HuH-7 (cell line): ENCODE measurements at regions not wholly inside any gene's neighbourhood (a gene's known extent, or its start where the extent isn't known, plus 50 kb on each side); places are given as distances from the start of the nearest gene placed in this dataset.
A peak's percentile ranks its signal among the peaks of the same experiment; 100 is the strongest.

ENCODE experiments used
- DNase-seq: peaks from one replicate; pipeline ENCODE4 v3.0.0; 2011; ENCODE audit warnings: low spot score

DNA sequence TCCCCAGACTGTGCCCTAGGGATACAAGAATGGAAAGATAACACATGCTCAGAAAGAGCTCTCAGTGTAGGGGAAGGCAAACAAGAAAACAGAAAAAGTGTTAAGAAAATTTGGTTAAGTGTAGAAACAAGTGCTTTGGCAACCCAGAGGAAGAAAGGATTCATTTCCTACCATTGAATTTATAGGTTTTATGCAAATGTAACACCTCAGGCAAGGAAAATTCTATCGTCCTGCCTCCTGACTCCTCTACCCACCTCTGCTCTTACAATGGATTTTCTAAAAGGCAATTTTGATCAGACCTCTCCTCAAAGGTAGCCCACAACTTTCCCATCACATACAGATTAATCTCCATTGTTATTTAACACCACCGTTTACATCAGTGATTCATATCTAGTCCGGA is 298.7 kb downstream of the RFC3 start:
- DNase-seq = no peak

DNA sequence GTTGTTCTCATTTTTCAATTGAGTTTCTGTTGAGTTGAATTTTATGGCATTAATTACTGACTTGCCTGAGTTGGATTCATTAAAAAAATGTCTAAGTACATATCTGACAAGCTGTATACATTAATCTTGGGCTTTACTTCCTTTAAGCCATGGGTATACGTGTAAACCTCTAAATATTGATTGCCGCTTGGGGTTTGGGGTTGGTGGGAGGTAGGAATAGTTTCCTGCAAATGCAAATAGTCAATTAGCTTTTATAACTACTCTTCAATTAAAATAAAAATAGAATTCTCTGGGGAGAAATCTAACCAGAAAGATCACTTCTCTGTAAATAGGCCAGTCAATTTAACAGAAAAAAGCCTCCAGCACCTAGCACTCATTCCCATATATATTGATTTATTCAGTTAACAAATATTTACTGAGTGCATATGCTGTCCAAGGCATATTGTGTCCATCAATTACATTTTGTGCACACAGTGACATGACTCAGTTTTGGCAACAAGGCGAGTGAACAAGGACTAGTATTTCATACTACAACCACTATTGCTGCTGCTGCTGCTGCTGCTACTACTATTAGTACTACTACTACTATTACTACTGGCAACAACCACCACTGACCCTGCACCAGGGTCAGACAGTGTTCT is 306.8 kb downstream of the RFC3 start:
- peak; percentile 16 for DNase-seq

DNA sequence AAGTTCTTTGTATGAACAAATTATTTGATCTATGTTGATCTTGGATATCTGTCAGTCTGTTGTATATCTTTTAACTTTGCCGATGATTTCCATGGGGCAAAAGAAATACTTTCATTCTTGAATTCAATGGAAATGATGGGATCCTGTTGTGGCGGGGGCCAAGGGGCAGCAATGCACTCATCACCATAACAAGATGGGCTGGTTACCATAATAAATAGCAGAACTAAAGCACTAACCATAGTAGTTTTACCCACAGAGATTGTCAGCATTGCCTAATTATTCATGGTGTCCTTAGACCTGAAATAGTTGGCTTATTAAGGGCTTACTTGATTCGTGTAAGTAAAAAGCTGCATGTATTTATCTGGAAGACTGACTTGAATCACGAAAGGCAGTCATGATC is 309.6 kb downstream of the RFC3 start:
- DNase-seq = no peak

DNA sequence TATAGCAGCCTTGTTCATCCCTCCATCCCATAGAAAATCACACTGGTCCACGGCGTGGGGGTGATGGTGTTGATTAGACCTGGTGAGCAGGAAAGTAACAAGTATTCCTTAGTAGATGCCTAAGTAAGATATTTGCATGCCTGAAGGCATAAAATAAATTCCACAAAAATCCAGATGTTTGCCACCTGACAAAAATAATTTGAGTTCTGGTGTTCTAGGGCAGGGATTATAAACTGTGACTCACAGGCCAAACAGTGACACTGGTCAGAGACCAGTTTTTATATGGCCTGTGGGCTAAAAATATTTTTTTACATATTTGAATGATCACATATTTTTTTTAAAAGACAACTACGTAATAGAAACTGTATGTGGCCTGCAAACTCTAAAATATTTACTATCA is 310.7 kb downstream of the RFC3 start:
- DNase-seq = no peak

DNA sequence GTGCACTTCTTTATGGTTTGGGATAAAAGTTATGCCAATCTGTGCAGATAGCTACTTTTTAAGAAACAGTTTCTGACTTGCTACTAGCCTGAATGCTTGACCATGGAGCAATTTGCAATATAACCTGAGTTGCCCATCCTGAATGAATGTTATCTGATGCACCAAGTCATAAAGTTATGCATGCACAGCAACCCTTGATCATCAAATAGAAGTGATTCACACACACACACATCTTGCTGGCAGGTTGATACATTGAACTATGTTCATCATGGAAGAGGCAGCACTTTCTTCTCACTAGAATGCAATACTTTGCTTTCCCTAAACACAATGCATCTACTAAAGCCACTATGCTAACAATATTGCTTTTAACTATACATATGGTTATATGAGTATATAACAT is 311.5 kb downstream of the RFC3 start:
- DNase-seq = no peak

DNA sequence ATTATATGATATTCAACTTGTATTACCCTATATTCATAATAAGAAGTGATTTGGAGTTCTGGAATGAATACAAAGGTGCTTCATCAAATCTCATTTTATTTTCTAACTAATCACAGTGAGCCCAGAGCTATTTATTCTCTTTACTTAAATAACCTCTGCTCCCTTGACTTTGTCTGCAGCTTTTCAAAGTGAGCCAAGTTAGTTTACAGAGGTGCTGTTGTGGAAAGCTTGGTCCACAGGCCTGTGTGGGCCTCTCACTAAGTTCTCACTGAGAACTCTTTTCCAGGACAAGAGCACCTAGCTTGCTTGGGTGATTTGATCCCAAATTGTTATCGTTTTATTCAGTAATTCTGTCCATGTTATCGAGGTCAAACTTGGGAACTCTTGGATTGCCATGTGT is 319.3 kb downstream of the RFC3 start:
- DNase-seq = no peak

DNA sequence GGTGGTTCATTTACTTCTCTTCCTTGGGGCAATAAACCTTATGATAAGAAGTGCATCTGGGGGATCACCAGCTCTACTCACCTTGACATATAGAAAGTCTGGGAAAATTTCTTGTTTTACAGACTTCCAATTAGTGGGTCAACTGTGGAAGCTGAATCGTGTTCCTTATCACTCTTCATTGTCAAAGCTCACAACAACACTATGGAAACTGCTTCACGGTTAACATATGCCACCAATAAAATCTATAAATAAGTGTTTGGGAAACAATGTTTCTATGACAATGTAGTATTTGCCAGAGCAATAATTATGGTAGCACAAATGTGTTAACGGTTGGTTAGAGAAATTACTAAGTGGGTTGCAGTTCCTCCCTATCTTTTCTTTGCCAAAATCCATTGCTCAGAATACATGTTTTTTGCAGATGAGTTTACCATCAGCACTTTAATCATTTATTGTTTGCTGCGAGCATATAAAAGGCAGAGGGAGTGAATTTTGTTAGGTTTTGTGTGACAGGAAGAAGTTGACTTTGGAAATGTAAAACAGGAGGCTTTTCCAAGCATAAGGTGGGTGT is 321.8 kb downstream of the RFC3 start:
- no peak for DNase-seq

DNA sequence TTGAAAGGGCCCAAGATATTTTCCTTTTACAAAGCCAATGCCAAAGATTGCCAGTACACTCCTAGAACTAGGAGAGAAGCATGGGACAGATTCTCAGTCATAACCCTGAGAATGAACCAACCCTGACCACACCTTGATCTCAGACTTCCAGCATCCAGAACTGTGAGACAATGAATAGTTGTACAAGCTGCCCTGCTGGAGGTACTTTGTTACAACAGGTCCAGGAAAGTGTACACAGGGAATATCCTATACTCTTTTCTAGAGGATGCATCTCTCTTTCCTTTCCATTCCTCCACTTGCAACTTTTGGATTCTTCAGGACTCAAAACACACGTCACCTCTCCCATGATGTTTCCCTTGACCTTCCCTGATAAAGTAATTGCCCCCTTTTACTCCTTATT is 325.7 kb downstream of the RFC3 start:
- DNase-seq = no peak

DNA sequence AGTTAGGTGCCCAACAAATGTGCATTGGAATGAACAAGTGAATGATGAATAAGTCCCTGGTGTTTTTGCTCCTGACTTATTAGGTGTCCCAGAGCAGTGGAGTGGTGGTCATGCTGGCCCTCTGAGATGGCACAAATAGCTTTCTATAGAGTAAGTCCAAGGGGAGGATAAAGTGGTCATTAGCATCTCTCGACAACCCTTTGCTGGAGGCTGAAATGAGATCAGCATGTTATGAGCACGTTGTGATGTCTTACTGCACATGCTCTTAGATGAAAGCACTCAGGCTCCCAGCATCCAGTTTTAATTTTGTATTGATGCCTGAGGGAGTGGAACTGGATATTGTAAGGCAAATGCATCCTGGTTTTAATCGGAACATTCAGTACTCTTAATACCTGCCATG is 326.2 kb downstream of the RFC3 start:
- no peak for DNase-seq

DNA sequence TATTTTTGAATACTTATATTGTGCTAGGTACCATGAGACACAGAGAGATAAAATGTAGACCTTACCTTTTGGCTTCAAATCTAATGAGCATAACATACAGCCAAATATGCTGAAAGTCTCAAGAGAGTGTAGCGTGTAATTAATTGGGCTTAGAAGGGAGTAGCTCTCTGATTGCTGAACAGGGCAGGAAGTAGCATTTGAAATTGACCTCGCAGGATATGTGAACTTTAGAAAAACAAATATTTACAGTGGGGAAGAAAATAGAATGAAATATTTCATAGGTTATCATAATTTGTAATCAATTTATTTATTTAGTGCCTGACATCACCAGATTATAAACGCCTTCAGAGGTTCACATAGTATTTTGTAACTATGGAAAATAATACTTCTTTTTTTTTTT is 327.1 kb downstream of the RFC3 start:
- no peak for DNase-seq

DNA sequence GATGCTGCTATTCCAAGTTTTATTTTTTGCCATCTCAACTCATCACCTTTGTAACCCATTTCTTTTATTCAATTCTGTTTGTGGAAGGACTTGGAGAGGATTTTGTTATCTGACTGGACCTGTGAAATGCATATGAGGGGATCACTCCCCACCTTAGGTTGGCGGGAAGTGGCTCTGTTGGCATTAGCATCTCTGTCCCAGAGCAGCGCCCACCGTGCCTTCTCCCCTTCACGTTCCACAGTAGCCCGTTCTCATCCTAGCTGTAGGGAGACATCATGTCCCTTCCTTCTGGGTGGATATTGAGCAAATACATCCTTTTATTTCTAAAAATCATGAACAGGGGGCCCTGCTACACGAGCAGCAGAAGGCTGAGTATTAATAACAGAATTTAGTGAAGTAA is 330.4 kb downstream of the RFC3 start:
- DNase-seq = no peak

DNA sequence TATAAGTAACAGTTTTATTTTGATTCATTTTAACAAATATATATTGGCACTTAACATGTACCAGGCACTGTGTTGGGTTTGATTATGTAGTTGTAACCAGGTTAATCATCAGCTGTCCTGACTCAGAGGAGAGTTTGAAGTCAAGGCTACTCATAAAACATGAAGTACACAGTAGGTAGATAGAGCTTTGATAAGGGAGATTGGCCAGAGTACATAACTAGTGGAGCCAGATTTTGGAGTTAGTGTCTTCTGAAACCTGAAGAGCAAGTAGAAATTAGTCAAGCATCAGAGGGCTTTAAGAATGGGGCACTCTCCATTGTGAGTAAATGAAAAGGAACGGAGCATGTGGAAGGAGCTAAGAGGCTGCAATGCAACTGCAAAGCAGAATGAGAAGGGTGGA is 333.9 kb downstream of the RFC3 start:
- no peak for DNase-seq

DNA sequence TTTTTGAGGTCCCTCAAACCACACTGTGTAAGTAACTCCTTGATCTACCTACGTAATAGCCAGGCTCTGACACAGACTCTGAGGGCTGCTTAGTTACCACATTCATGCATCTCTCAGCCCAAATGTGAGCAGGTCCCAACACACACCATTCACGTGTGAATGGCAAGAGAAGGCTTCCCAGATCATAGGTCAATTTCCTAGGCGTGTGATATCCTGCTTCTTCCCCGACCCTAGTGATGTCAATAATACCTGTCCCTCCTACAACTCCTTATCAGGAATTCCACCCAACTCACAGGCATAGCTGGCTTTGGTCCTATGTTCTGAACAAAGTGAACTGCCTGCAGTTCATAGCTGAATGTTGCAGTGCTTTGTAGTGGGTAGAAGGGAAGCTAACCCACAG is 334.5 kb downstream of the RFC3 start:
- no peak for DNase-seq

DNA sequence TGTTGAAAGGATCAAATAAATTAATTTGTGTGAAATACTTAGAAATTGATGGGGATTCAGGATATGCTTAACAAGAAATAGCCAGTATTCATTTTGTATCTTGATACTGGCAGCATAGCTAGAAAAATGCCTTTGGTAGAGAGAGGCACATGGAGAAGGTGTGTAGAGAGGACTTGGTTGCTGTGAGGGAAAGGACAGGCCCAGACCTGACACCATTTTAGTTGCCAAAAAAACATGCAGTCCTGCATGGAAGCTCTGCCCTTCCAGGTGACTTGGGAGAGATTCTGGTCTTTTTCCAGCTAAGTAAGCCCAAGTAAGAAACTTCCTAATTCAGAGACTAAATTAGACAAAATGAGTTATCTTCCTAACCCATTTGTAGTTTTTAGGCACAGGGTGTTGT is 335.0 kb downstream of the RFC3 start:
- no peak for DNase-seq

DNA sequence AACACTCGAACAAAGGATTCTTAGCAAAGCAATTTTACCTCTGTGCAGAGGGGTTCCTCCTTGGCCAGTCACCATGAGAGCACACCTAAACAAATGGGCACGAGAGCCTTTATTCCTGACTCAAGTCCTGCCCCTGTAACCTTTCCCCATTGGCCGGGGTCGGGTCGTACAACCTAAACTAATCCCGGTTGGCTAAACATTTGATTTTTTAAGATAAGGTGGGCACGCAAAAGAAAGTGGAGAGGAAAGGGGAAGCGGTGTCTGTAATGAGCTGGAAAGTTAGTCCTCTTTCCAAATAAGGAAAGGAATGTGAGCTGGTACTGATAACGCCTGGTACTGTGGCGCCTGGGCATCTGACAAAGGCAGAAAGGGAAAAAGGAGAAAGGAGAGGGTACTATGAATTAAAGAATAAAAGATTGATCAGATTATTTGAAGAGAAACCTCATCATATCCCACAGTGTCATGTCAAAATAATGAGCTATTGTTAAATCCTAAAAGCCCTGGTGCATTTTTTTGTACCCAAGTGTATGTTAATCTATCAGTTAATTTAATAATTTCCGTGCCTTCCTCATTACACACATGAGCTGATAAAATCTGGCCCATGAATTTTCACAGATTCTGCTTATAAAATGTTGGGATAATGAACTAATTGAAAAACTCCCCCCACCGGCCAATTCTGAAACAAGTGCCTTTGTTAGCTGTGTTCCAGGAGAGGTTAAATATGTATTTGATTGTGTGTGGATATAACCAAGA is 335.7 kb downstream of the RFC3 start:
- DNase-seq = no peak

DNA sequence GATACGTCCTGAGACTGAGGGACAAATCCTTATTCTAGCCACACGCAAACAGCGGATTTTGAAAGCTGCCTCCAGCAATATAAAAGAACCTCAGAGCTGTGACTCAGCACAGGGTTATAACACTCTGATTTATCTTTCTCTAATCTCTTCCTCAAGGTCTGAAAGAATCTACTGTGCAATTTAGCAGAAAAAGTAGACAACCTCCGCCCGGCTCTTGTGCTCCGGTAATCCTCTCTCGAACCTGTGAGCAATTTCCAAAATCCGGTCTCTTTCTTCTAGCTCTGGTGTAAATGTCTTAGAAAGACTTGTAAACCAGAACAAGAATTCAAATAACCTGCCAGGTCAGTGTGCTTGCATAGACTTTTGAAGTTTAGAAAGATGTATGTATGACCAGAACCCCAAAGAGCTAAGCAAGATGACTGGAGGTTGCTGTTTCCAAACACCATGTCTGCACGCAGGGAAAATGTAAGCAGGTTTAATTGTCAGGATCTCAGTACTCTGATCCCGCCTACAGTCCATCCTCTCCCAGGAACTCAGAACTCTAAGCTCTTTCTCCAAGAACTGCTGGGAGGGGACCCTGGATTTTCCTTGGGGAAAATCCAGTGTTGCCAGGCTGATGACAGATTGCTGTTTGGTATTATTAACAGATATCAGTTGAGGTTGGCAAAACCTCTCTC is 338.1 kb downstream of the RFC3 start:
- no peak for DNase-seq

DNA sequence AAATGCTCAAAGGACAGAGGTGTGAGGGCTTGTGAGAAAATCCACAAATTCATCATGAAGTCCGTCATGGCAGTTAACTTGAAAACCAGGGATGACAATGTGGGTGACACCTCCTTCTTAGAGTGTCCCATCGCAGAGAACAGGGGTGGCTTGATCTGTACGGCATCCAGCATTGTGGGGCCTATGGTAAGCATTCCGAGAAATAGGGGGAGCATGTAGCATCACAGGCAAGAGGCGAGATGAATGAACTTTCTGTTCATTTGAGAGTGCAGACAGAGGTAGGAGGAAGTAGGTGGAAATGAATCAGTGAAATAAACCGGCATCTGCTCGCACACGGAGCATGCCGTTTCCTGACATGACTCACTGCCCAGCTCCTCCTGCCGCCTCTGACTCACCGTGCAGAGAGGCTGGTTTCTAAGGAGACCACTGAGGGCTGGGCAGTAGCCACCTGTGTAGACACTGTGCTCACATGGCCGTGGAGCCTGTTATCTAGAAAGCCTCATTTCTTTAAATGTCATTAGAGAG is 339.0 kb downstream of the RFC3 start:
- peak; percentile 23 for DNase-seq

DNA sequence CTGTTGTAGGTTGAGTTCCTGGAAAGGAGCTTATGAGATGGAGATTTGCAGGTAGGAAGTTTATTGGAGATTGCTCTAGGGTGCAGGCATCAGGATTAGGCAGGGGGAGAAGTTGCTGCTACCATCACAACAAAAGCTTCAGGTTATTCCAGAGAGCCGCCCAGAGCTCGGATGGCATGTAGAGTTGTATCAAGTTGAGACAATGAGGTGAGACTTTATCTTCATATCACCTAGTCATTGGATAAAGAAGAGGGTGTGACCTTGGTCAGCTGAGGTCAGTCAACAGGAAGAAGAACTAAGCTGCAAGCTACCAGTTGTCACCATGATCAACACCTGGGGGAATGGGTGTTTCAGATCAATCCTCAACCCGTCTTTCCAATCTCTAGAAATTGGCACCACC is 342.0 kb downstream of the RFC3 start:
- DNase-seq = no peak

DNA sequence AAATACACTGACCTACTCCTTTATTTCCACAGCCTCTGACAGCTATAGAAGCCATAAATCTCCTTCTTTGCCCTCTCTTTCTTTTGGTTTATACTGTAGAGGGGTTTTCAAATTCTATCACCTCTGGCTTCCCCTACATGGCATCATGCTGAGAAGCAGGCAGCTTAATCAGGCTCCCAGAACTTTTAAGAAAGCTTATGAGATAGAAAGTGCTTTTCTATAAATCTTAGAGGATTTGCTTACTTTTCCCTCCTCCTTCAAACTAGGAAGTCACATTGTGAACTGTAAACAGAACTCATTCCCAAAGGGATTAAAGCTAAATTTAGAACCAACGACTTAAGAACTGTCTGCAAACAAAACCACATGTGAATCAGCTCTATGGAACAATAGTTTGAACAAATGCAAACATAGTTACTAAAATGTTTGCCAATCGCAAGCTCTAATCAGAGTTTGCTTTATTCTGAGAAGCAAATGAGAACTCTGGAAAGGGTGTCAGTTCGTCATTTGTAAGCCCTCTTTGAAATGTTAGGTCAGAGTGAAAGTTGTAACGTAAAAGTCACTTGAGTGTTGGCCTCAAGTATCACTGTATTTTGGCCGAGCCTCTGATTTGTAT is 344.1 kb downstream of the RFC3 start:
- no peak for DNase-seq

DNA sequence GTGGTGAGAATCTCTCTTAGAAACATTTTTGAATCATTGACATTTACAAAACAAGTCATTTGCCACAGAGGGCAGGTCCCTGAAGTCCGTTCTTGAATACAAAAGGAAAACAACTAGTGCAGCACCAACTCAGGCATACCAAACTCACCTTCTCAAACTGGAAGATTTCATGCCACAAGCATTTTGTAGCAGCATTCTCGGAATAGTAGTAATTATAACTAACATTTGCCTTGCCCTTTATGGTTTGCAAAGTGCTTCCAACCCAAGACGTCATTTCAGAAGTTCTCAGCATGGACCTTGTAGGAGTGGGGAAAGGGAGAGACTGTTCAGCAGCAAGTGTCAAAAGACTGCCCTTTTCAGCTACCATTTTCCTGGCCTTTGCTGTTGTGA is 344.6 kb downstream of the RFC3 start:
- no peak for DNase-seq

DNA sequence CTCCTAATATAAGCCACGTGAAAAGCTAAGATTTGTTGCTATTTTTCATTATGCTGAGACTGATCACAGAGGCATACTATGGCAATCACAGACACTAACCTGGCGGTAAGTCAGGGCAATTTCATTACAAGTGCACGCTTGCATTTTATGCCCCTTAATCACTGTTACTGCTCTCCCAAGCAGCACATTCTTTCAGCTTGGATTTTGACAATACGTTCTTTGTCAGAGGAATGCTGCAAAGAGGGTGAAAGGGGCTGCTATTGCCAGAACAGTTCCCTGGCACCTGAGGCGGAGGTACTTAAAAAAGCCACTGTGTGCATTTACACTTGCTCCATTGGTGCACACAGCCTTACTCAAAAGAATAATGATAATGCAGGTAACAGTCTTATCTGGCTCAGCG is 346.6 kb downstream of the RFC3 start:
- DNase-seq = no peak

DNA sequence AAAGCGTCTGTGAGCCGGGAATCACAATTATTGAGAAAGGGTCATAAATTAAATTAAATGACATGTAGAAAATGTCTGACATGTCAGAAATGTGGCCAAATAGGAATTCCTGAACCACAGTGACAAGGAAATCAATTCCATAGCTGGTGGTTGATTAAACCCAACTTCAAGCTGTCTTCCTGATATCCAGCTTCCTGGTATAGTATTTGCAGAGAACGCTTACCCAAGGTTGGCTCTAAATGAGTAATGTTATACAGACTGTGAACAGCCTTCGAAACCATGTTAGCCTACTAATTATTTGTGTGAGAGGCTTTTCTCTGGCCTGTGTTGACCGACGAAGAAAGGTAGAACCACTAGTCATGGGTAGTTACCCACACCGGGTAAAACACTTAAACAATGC is 347.2 kb downstream of the RFC3 start:
- DNase-seq = no peak

DNA sequence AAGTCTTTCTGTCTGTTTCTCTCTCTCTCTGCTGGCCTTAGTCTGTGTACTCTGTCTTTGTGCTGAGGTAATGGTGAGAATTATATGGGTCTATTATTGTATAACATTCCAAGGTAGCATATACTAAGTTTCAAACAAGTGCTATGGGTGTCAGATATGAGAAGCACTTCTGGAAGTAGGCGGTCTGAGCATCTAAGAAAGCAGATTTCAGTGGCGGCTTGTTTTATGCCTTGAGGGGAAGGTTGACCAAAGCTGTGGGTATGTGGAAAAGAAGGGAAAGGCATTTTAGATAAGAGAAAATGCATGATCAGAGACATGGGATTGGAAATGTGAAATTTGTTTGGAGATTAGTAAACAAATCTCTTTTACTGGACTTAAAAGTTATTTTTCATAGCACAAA is 348.5 kb downstream of the RFC3 start:
- DNase-seq = no peak
